SU-DHL-6 (cell line): ENCODE measurements at regions not wholly inside any gene's neighbourhood (a gene's known extent, or its start where the extent isn't known, plus 50 kb on each side); places are given as distances from the start of the nearest gene placed in this dataset.

Experiments used
- H2AFZ ChIP-seq: fragments of 200-600 bp; sonication (generic); 2 replicates; pipeline ENCODE4 v1.6.1; 2014; ENCODE audit warnings: low read depth, mild to moderate bottlenecking, moderate library complexity, mixed read lengths, antibody characterized with exemption, low read length; ENCODE audit not compliant: severe bottlenecking
- H3F3A ChIP-seq: fragments of 200-600 bp; shearing (Covaris generic); 2 replicates; pipeline ENCODE4 v1.6.0; 2016; ENCODE audit warnings: antibody characterized with exemption, mild to moderate bottlenecking; ENCODE audit not compliant: insufficient read depth
- H3K27ac ChIP-seq: fragments of 200-600 bp; sonication (generic); 2 replicates; pipeline ENCODE4 v1.5.1; 2016; ENCODE audit warnings: low read depth, mild to moderate bottlenecking, low read length, moderate library complexity, mixed read lengths
- H3K27me3 ChIP-seq: fragments of 200-600 bp; sonication (generic), shearing (Covaris generic); 2 replicates; pipeline ENCODE4 v1.6.0; 2014; ENCODE audit warnings: mild to moderate bottlenecking, low read length
- H3K36me3 ChIP-seq: fragments of 200-600 bp; sonication (generic); 2 replicates; pipeline ENCODE4 v1.6.1; 2014; ENCODE audit warnings: mild to moderate bottlenecking, low read length, mixed read lengths
- H3K4me2 ChIP-seq: fragments of 300-600, 200-600 bp; shearing (Covaris generic), sonication (generic); 2 replicates; pipeline ENCODE4 v1.6.0; 2014; ENCODE audit warnings: low read length, low read depth, mild to moderate bottlenecking; ENCODE audit not compliant: poor library complexity, severe bottlenecking
- H3K4me3 ChIP-seq: fragments of 200-600 bp; sonication (generic); 2 replicates; pipeline ENCODE4 v1.5.1; 2014; ENCODE audit warnings: antibody characterized with exemption, low read length, mild to moderate bottlenecking, mixed read lengths; ENCODE audit not compliant: insufficient read depth, poor library complexity, severe bottlenecking
- H3K79me2 ChIP-seq: fragments of 200-600 bp; sonication (generic); 2 replicates; pipeline ENCODE4 v1.6.1; 2014; ENCODE audit warnings: mild to moderate bottlenecking, low read length, moderate library complexity; ENCODE audit not compliant: insufficient read depth
- H3K9ac ChIP-seq: fragments of 200-600 bp; sonication (generic); 2 replicates; pipeline ENCODE4 v1.7.0; 2014; ENCODE audit warnings: mild to moderate bottlenecking, low read length
- H3K9me2 ChIP-seq: fragments of 200-600 bp; sonication (generic); replicated peaks from 2 replicates; pipeline ENCODE4 v1.6.1; 2014; ENCODE audit warnings: low read length; ENCODE audit not compliant: insufficient read depth
- H3K9me3 ChIP-seq: fragments of 200-600 bp; sonication (generic); 2 replicates; pipeline ENCODE4 v1.6.1; 2014; ENCODE audit warnings: low read length, mixed read lengths; ENCODE audit not compliant: insufficient read depth
- H4K20me1 ChIP-seq: fragments of 200-600 bp; sonication (generic); 2 replicates; pipeline ENCODE4 v1.6.1; 2014; ENCODE audit warnings: low read depth, mild to moderate bottlenecking, antibody characterized with exemption, low read length, moderate library complexity, mixed read lengths
- EZH2phosphoT487 ChIP-seq: fragments of 200-600 bp; sonication (generic), shearing (Covaris generic); conservative IDR thresholded peaks from 2 replicates; pipeline ENCODE4 v1.6.1; 2018; ENCODE audit warnings: mild to moderate bottlenecking, antibody characterized with exemption, low read length, moderate library complexity, mixed read lengths
- TF ChIP-seq, protein P1 (sequence below): fragments of 200-600 bp; sonication (generic); IDR thresholded peaks from one replicate; pipeline ENCODE4 v1.5.1; 2017; ENCODE audit warnings: antibody characterized with exemption, mild to moderate bottlenecking, low read length, moderate library complexity; ENCODE audit not compliant: insufficient read depth, poor library complexity, severe bottlenecking

DNA sequence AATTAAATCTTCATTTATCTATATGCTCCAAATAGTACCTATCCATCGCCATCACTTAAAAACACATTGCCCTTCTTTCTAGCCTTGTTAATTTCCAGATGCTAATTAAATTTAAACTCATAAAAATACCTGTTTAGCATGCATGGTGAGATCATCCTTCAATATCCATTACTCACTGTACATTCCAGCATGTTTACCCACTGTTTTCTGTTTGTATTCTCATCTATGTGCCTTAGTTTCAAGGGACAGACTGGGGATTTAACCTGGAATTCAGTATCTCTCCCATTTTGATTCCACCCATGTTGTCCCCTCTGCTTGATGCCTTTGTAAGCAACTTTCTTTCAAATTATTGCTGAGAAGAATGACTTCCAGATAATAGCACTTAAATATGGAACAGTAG, 208.0 kb downstream of the SPTSSA start:
- H3K36me3 ChIP-seq = no peaks in the 10 kb centered on the region
- no peak overlapping the region for H3K27ac ChIP-seq
- H3F3A ChIP-seq = no peaks in the 10 kb centered on the region
- H3K9me2 ChIP-seq = no peaks in the 10 kb centered on the region
- H2AFZ ChIP-seq = no peak overlapping the region
- no peaks in the 10 kb centered on the region for H3K79me2 ChIP-seq
- no peaks in the 10 kb centered on the region for H3K9me3 ChIP-seq
- no peak overlapping the region for H3K9ac ChIP-seq
- no peaks in the 10 kb centered on the region for H3K27me3 ChIP-seq
- H4K20me1 ChIP-seq = no peaks in the 10 kb centered on the region
- TF ChIP-seq, protein P1, sequence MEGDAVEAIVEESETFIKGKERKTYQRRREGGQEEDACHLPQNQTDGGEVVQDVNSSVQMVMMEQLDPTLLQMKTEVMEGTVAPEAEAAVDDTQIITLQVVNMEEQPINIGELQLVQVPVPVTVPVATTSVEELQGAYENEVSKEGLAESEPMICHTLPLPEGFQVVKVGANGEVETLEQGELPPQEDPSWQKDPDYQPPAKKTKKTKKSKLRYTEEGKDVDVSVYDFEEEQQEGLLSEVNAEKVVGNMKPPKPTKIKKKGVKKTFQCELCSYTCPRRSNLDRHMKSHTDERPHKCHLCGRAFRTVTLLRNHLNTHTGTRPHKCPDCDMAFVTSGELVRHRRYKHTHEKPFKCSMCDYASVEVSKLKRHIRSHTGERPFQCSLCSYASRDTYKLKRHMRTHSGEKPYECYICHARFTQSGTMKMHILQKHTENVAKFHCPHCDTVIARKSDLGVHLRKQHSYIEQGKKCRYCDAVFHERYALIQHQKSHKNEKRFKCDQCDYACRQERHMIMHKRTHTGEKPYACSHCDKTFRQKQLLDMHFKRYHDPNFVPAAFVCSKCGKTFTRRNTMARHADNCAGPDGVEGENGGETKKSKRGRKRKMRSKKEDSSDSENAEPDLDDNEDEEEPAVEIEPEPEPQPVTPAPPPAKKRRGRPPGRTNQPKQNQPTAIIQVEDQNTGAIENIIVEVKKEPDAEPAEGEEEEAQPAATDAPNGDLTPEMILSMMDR = no peak
- TF ChIP-seq EZH2phosphoT487 = no peak
- no peak overlapping the region for H3K4me3 ChIP-seq
- no peak overlapping the region for H3K4me2 ChIP-seq

DNA sequence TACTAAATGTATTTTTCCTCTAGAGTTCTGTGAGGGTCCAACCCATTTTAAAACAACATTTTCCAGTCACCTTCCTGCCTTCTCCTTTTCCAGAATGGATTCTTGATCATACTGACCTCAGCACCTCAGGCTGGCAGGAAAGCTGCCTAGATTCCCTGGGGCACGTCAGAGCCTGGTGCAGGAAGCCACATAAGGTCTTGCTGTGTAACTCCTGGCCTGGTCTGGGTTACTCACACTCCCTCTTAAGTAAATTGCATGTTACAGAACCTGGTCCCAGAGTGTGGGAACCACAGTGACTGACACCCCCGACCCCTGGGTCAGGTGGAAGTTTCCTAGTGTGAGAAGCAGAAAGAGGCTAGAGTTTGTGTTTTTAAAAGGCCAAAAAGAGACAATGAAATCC, 209.8 kb downstream of the SPTSSA start:
- TF ChIP-seq, protein P1 = no peak
- TF ChIP-seq EZH2phosphoT487 = no peak
- Histone ChIP-seq H3K4me3 (no peak overlapping the region), H3K9me3 (no peaks in the 10 kb centered on the region), H3K4me2 (no peak overlapping the region), H3K79me2 (no peaks in the 10 kb centered on the region), H3K27me3 (no peaks in the 10 kb centered on the region), H3K9me2 (no peaks in the 10 kb centered on the region), H3F3A (no peaks in the 10 kb centered on the region), H3K36me3 (no peaks in the 10 kb centered on the region), H3K9ac (no peak overlapping the region), H2AFZ (no peak overlapping the region), H3K27ac (no peak overlapping the region), H4K20me1 (no peaks in the 10 kb centered on the region)

DNA sequence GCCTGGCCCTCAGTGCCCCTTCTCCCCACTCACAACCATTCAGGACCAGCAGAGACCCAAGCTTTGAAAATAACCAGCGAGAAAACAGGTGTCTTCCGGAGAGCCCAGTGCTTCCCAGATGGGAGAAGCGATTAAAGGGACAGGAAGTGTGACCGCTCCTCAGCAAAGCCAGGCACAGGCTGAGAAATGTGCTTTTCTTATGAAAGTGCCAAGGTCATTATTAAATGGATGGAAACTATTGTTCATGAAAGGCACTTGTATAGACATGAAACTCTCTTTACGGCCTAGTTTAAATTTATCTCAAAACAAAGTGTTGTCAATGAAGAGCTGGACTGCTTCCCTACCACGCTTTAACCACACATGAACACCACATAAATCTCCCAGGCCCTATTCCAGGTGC, 210.4 kb downstream of the SPTSSA start:
- no peaks in the 10 kb centered on the region for H3K9me3 ChIP-seq

More for the DNA sequence above, 210.4 kb downstream of the SPTSSA start:
- no peak overlapping the region for H3K4me3 ChIP-seq
- no peaks in the 10 kb centered on the region for H3K9me2 ChIP-seq
- H2AFZ ChIP-seq = no peak overlapping the region
- H3K4me2 ChIP-seq = no peak overlapping the region
- H3K27ac ChIP-seq = no peak overlapping the region
- H3K9ac ChIP-seq = no peak overlapping the region
- TF ChIP-seq, protein P1 = no peak
- no peak for TF ChIP-seq EZH2phosphoT487
- no peaks in the 10 kb centered on the region for H3F3A ChIP-seq
- H3K36me3 ChIP-seq = no peaks in the 10 kb centered on the region
- H3K79me2 ChIP-seq = no peaks in the 10 kb centered on the region
- no peaks in the 10 kb centered on the region for H3K27me3 ChIP-seq
- no peaks in the 10 kb centered on the region for H4K20me1 ChIP-seq
